AG08396 (cell line): ENCODE measurements at regions not wholly inside any gene's neighbourhood (a gene's known extent, or its start where the extent isn't known, plus 50 kb on each side); places are given as distances from the start of the nearest gene placed in this dataset.
"Not testable (repeated sequence)": the region's sequence is repeated elsewhere in the genome, so short reads cannot be mapped to it uniquely, and the experiment has no call there.

Source experiments
- DNase-seq: peaks from one replicate; pipeline ENCODE4 v3.0.0; 2012; ENCODE audit warnings: low spot score, mixed read lengths

GRCh38 chr4:149986917-149987316 lies 91.3 kb upstream of the DCLK2 start:
- DNase-seq = no peak

- no peak for DNase-seq
Observed at GRCh38 chr4:149987330-149988086, 90.7 kb upstream of the DCLK2 start.

GRCh38 chr4:149988087-149988410 lies 90.2 kb upstream of the DCLK2 start:
- no peak for DNase-seq

- DNase-seq = no peak
Observed at GRCh38 chr4:149993030-149993429, 85.2 kb upstream of the DCLK2 start.

- DNase-seq = no peak
Observed at GRCh38 chr4:149995134-149995756, 83.0 kb upstream of the DCLK2 start.

GRCh38 chr4:149997881-149998421 lies 80.3 kb upstream of the DCLK2 start:
- peak; percentile 7 for DNase-seq

- peak; percentile 57 for DNase-seq
Observed at GRCh38 chr4:149999485-150000074, 78.7 kb upstream of the DCLK2 start.

- no peak for DNase-seq
Observed at GRCh38 chr4:150001815-150002214, 76.4 kb upstream of the DCLK2 start.

- DNase-seq = no peak
Observed at GRCh38 chr4:150002561-150002960, 75.7 kb upstream of the DCLK2 start.

- DNase-seq = peak; percentile 20
Observed at GRCh38 chr4:150004481-150004880, 73.8 kb upstream of the DCLK2 start.

GRCh38 chr4:150005537-150005936 lies 72.7 kb upstream of the DCLK2 start:
- DNase-seq = no peak

- DNase-seq = no peak
Observed at GRCh38 chr4:150006197-150006596, 72.0 kb upstream of the DCLK2 start.

GRCh38 chr4:150007512-150007911 lies 70.7 kb upstream of the DCLK2 start:
- DNase-seq = peak; percentile 34

GRCh38 chr4:150008546-150008945 lies 69.7 kb upstream of the DCLK2 start:
- DNase-seq = no peak

GRCh38 chr4:150009533-150009932 lies 68.7 kb upstream of the DCLK2 start:
- no peak for DNase-seq

- DNase-seq = peak; percentile 33
Observed at GRCh38 chr4:150010525-150011126, 67.6 kb upstream of the DCLK2 start.

GRCh38 chr4:150012851-150013360 lies 65.3 kb upstream of the DCLK2 start:
- DNase-seq = no peak

- DNase-seq = not testable (repeated sequence)
Observed at GRCh38 chr4:150015910-150016309, 62.3 kb upstream of the DCLK2 start.

GRCh38 chr4:150016621-150017020 lies 61.6 kb upstream of the DCLK2 start:
- DNase-seq = not testable (repeated sequence)

GRCh38 chr4:150018257-150018656 lies 60.0 kb upstream of the DCLK2 start:
- DNase-seq = no peak

- DNase-seq = no peak
Observed at GRCh38 chr4:150021483-150021882, 56.8 kb upstream of the DCLK2 start.

- no peak for DNase-seq
Observed at GRCh38 chr4:150023489-150023888, 54.8 kb upstream of the DCLK2 start.

GRCh38 chr4:150026987-150027386 lies 51.3 kb upstream of the DCLK2 start:
- not testable (repeated sequence) for DNase-seq
